SK-MEL-5 (cell line): ENCODE measurements at regions not wholly inside any gene's neighbourhood (a gene's known extent, or its start where the extent isn't known, plus 50 kb on each side); places are given as distances from the start of the nearest gene placed in this dataset.
A peak's percentile ranks its signal among the peaks of the same experiment; 100 is the strongest.

Experiments used
- DNase-seq: peaks from one replicate; pipeline ENCODE4 v3.0.0-alpha.2; 2016; ENCODE audit warnings: low read depth, low spot score
- in situ Hi-C: cut with HindIII; loops from 2 replicates; pipeline ENCODE4 v1.10.0; 2016; ENCODE audit warnings: low sequenced_read_pairs, high pct_unique_total_duplicates, low pct_unique_long_range_greater_than_20kb

DNA sequence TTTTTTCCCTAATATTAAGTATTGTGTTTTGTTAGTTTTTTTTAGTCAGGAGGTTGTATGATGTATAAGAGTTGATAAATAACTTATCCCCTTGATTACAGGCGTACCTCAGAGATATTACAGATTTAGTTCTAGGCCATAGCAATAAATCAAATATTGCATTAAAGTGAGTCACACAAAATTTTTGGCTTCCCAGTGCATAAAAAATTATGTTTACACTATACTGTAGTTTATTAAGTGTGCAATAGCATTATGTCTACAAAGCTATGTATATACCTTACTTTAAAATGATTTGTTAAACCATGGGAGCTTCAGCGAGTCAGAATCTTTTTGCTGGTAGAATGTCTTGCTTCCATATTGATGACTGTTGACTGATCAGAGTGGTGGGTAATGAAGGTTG, 1180.6 kb upstream of the CDH18 start:
- in situ Hi-C loops = no loop called here
- DNase-seq = no peak

DNA sequence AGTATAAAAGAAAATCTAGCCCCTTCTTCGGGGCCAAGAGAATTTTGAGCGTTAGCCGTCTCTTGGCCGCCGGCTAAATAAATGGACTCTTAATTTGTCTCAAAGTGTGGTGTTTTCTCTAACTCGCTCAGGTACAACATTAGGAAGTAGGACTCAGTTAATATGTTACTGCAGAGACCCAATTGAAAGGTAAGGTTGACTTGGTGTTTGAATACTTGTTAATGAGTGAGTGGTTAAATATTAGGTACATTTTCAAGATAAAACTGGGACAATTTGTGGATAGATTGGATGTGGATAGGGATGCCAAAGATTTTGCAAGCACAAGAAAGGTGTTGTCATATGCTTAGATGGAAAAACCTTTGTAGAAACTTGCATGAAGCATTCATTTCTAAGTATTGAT, 1177.3 kb upstream of the CDH18 start:
- no peak for DNase-seq
- in situ Hi-C loops = no loop called here

DNA sequence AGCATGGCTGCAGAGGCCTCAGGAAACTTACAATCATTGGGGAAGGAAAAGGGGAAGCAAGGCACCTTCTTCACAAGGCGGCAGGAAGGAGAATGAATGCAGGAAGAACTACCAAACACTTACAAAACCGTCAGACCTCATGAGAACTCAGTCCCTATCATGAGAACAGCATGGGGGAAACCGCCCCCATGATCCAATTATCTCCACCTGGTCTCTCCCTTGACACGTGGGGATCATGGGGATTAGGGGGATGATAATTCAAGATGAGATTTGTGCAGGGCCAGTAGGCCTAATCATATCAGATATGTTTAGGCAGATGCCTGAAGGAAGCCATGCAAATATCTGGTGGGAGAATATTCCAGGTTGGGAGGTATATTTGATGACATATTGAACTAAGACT, 1176.4 kb upstream of the CDH18 start:
- DNase-seq = no peak
- in situ Hi-C loops = no loop called here

DNA sequence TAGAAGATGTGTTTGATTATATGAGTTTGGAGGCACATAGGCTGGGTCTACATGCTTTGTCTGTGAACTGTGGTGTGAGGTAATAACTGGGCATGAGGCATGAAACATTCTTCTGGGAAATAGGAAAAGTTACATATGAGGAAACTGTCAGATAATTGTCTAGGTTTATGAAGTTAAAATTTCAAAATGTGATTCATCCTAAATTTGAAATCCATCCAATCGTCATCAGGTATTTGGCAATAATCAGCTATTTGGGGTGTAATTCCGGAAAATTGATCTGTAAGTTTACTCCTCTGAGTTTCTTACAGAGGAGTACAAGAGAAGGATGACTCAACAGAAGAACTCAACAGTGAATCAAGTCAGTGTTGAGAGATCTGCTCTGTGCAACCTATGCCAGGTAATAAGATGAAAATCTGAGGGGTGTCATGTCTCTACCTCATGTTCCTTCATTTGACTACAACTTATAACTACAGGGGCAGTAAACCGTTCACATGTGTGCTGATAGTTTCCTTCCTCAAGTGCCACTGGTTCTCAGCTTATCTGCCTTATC, 1171.6 kb upstream of the CDH18 start:
- DNase-seq = no peak
- in situ Hi-C loops = no loop called here

DNA sequence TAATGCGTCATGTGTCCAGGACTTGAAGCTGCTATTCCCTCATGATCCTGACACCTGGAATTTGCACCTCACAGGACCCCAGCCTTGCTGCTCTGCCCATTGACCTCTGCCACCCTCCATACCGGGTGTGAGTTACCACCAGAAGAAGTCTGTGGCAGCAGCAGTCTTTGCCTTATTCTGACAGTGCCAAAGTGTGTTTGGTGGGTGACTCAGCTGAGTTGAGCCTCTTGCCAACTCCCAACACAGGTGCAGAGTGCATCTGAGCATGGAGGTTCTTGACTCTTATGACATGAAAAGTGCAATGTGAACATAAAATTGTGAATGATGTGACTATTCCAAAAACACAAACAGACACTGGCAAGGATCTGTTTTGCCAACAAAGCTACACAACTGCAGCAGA, 1166.5 kb upstream of the CDH18 start:
- no peak for DNase-seq
- in situ Hi-C loops = no loop called here

DNA sequence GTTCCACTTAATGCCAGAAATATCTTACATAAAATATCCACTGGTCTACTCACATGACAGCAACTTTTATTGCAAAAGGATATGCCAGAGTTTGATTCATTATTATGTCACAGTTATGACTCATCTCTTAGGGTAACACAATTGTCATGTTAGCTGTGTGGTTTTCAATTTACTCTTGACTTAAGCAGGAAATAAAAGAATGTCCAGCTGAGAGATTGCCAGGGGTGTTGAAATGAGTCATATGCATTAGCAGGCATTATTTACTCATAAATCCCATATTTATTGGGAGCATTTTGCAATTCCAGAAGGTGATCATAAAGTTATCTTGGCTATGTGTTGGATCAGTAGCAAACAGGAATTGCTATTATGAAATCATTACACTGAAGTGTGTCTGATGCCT, 1164.6 kb upstream of the CDH18 start:
- peak; percentile 23 for DNase-seq
- in situ Hi-C loops = no loop called here

DNA sequence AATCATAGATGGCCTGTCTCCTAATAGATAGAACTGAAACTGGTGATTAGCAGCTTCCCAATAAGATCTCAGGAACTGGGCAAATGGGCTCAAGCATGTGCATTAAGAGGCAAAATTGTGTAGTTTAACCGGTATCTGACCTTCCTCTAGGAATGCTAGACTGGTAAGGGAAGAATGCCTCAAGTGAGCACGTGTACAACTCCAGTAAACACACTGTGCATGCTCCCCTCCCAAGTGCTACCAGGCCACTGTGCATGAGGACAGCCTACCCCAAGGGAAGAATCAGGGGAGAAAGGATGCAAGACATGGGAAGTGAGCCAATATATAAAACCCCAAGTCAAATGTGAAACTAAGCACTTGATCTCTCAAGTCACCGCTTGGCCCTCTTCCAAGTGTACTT, 1157.4 kb upstream of the CDH18 start:
- no peak for DNase-seq
- in situ Hi-C loops = no loop called here

DNA sequence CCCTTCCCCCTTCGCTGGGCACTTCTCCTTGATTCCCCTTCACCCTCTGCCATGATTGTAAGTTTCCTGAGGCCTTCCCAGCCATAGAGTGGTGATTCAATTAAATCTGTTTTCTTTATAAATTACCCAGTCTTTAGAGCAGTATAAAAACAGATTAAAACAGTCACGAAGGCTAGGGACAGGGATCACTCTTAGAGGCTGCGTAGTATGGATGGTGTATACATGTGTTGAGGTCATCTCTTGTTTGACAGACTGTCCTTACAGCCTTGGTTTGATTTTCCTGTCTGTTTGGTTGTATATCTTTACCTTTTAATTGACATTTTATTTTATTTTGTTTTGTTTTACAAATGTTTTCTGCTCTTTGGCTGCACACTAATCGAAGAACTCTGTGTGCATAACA, 1155.7 kb upstream of the CDH18 start:
- in situ Hi-C loops = no loop called here
- no peak for DNase-seq

DNA sequence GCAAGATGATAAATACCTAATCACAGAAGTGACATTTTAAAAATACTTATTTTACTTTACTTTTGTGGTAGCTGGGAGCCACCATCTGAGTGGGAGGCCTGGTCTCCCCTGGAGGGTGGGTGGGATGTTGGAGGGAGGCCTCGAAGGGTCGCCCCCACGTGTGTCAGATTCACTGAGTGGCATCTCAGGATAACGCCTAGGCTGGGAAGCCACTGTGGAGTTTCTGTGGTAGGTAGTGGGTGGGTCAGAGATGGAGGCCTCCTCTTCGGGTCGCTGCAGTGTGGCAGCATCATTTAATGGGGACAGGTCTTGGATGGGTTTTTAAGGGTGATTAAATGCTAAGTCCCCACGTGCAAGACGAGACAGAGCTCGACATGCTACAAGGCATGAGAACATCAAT, 1154.8 kb upstream of the CDH18 start:
- in situ Hi-C loops = no loop called here

DNA sequence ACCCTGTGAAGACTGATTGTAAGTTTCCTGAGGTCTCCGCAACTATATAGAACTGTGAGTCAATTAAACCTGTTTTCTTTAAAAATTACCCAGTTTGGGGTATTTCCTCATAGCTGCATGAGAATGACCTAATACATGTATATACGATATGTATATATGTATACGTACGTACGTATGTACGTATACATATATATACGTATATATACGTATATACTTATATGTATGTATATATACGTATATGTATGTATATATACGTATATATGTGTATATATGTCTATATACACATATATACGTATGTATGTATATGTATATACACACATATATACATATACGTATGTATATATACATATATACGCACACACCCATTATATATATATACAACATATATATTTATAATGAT, 1153.0 kb upstream of the CDH18 start:
- no peak for DNase-seq
- in situ Hi-C loops = no loop called here

More for the DNA sequence above, 1154.8 kb upstream of the CDH18 start:
- no peak for DNase-seq

DNA sequence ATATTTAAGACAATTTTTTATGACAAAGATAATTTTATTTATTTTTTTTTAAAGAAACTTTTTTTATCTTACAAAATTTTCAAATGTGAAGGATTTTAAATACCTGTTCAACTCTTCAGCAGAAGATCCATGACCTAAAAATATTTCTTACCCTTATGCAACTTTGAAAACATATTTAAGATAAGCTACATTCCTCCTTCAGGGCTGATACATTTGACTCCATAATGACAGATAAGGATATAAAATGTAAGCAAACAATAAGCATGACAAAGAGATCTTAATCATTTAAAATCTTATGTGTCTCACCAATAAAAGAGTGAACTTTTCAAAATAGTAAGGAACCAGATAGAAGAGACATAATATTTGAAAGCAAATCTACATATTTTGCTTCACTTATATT, 1138.2 kb upstream of the CDH18 start:
- no peak for DNase-seq
- in situ Hi-C loops = no loop called here

DNA sequence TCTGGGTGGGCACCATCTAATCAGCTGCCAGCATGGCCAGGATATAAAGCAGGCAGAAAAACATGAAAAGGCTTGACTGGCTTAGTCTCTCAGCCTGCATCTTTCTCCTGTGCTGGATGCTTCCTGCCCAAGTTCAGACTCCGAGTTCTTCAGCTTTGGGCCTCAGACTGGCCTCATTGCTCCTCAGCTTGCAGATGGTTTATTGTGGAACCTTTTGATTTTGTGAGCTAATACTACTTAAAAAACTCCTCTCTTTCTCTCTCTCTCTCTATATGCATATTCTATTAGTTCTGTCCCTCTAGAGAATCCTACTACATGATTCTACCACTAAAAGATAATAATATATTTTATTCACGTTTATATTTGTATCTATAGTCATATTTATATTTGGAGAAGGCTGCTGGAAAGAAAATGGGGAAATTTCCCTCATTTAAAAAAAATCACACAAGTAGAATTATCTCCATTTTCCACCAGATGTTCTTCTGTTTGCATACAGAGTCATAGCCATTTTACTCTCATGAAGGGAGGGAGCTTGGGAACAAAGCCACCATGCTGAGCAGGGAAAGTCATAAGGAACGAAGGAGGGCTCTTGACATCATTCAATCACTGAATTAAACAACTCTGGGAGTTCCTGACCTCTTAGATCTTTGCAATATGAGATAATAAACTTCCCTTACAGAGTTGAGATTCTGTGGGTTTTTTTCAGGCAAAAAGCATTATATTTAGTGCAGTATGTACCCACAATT, 1137.4 kb upstream of the CDH18 start:
- no peak for DNase-seq
- in situ Hi-C loops = no loop called here

DNA sequence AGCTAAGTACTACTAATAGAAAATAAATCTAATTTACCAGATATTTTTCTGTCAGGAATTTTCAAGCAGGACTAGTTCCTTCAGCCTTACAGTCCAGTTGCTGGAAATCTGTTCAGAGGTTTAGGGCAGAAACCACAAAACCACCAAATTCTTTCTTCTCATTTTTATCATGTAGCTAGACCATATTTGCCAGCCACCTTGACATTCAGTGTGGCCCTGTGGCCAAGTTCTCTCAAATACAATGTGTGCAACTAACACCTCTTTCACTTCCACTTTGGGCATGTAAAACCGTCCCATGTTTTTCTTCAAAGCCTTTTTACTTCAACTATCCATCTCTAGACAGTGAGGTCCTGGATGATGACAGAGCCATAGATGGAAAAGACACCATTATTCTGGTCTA, 1133.2 kb upstream of the CDH18 start:
- in situ Hi-C loops = no loop called here
- no peak for DNase-seq

DNA sequence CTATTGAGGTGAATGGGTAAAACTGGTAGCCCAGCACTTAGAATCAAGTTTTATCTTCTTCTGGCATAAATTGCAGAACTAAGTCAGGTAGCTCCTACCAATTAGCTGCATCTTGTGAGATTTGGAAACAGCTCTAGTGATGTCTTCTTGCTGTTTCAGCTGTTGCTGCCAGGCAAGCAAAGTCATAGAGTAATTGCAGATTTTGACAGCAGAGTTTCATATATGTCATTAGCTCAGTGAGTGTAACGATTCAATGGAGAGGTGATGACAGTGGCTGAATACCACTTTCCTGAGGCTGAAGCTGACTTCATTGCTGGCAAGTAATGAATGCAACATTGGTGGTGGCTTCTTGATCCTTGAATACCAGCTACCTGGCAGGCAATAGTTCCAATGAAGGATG, 1109.7 kb upstream of the CDH18 start:
- in situ Hi-C loops = no loop called here
- DNase-seq = no peak

DNA sequence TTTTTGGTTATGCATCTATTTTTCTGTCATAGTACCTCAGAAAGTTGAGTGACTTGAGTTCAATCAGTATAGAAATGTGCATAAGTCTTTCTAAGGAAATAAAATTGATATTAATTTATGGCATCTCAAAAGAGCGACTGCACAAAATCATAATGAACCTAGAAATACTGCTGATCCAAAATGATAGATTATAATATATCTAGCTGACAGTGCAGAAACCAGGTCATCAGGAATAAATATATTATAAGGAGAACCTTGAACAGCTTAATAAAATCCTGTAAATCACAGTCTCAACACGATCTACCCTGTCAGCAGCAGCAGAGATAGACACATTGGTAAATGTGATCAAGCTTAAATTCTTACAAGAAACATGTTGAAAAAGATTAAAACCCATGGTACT, 1106.6 kb upstream of the CDH18 start:
- in situ Hi-C loops = no loop called here
- no peak for DNase-seq

DNA sequence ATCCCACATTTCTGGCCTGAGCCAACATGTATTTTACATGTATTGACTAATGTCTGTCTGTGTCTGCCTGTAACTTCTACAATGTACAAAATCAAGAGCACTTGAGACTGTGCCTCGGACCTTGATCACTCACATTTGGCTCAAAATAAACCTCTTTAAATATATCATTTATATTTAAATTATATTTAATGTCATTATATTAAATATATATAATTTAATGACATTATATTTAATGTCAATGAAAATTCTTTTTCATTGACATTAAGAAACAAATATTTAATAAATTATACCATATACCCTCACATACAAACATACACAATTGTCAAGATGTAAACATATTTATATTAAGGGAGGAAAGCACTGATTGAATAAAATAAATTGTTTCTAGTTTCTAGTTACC, 1099.8 kb upstream of the CDH18 start:
- in situ Hi-C loops = no loop called here
- no peak for DNase-seq

DNA sequence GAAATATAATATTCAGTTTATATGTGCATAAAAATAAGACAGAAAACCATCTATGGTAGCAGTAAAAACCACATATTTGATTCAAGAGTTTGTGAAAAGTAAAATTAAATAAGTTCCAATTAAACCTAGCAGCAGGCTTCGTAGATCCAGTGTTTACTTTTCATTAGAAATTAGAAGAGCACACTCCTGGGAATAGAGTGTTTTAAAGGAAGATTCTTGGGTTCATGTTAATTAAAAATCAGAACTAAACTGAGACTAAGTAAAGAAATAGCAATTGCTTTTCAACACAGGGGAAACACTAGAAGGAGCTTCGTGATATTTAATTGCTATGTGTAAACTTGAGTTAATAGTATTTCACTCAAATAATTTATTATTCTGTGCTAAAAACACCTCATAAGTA, 1097.8 kb upstream of the CDH18 start:
- DNase-seq = no peak
- in situ Hi-C loops = no loop called here

DNA sequence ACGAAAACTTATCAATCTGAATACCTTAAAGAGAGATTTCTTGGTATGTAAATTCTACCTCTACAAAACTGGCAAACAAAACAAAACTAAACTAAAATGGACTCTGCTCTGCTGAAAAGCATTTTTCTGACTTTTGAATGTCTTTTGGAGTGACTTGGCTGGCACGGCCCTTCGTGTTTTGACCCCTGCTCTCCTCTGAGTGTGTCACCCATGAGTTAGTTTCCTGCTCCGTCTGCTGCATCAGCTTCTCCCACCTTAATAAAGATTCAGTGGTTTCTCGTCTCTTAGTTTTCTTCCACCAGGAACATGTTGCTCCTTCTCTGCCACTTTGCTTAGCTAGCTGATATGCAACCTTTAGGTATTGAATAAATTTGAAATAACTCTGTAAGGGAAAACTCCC, 1084.0 kb upstream of the CDH18 start:
- no peak for DNase-seq
- in situ Hi-C loops = no loop called here

DNA sequence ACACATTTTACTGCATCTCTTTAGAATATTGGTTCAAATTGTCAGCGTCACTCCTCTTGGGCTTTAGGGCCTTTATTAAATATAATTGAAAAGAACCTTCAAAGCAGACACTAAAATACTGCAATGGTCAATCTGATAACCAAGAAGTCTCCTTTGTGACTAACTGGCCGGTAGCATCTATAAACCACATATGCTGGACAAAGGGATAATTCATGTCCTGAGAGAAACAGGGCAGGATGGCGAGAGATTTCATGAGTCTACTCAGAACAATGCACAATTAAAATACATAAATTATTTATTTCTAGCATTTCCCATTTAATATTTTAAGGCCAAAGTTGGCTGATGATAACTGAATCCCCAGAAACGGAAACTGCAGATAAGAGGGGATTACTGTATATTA, 1083.4 kb upstream of the CDH18 start:
- in situ Hi-C loops = no loop called here
- peak; percentile 49 for DNase-seq

DNA sequence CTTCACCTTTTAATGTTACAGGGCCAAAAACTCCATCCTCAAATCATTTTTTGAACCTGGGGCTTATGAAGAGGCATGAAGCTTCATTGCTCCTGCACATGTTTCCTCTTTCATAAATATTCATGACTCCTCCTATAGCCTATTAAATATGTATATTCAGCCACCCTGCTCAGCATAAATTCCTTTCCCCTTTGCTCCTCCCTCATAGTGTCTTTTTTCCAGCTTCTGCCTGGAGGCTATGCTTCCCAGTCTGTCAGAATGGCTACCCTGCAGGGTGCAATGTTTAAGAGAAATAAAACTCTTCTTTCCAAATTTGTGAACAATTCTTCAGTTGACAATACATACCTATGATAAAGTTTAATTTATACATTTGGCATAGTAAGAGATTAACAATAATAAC, 1082.9 kb upstream of the CDH18 start:
- no peak for DNase-seq
- in situ Hi-C loops = no loop called here
